Activated CD8-positive, alpha-beta memory T cell treated with anti-CD3 and anti-CD28 coated beads for 1 hour (primary cell): ENCODE measurements at regions not wholly inside any gene's neighbourhood (a gene's known extent, or its start where the extent isn't known, plus 50 kb on each side); places are given as distances from the start of the nearest gene placed in this dataset.

ENCODE experiments used
- DNase-seq, 2 donors: peaks; one replicate each; pipeline ENCODE4 v3.0.0-alpha.2; 2020; ENCODE audit warnings: low read depth in 1 of 2; ENCODE audit errors: extremely low read depth in 1 of 2

DNA sequence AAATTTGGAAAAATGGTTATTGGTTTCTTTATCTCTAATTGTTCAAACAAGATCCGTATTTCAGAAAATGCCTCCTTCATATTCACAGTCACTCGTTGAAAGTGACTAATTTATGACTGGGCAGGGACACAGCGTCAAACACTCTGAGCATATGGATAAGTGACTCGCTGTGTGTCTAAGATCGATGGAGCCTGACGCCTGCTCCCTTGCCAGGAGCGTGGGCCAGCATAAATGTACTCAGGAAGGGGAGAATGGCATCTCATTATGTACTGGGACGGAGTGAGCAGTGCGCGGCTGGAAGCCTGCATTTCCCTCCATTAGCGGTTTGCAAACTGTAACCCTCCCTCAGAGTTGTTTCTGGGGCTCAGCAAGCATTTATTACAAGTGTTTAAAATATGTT lies 79.8 kb upstream of the CAST start:
- no peak for DNase-seq

GRCh38 chr5:96584712-96585111 lies 77.5 kb upstream of the CAST start:
- no peak for DNase-seq

DNA sequence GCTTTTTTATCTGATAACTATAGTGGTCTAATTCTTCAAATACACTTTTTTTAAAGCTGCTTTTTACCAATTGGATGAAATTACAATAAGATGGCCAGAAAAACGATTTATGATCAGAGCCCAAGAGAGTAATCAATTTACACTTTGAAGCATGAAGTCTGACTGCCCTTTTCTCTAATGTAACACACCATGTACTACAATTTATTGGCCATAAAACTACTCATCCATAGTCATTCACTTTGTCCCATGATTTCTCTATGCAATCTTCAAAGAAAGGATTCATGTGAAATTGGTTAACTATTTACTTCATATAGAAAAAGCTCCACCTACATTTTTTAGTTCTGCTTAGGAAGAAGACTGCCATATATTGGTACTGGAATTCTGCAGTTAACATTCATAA lies 73.6 kb upstream of the CAST start:
- DNase-seq = no peak

DNA sequence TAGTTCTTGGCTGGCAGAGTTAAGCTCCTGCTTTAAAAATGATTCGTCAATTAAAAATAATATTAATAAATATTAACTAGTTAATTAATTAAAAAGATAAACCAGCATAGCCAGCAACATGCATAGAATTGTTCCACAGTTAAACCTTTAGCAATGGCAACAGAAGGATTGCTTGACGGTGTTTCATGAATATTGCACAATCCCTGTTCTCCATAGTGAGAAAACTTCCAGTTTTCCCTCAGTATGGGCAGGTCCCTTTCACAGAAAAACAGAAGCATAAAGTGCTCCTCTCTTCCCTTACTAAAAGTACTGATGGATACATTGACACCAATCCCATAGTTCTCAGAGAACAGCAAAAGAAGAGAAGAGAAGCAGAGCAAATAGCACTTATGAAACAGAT lies 71.4 kb upstream of the CAST start:
- no peak for DNase-seq

DNA sequence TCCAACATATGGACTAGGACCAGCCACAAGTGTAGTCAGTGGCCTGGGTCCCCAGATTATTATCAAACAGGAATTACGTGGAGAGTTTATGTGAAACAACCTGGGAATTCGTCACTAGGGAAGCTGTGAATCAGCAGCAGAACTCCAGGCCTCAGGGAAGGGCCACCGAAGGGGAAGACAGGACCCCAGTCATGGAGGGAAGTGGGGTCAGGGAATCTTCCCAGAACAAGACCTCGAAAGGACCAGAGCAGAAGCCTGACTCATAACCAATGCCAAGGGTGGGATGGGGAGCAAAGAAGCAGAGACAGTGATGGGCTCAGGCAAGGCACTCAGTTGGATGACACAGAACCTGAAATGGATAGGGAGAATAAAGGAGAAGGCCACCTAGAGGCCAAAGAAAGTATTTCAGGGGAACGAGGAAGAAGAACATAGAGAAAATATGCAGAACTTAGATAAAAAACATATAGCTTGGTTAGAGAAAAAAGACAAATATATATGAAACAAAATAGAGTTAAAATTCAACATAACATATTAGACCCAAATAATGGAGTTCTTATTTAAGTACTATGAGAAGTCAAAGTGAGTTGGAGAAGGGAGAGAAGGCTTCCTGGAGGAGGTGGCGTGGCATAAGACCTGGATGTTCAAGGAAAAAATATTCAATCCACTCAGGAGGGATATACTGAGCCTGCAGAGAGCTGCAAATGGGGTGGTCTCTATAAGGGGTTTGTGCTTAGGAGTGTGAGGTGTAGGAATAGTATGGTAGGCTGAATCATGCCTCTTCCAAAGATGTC lies 66.7 kb upstream of the CAST start:
- DNase-seq = no peak

DNA sequence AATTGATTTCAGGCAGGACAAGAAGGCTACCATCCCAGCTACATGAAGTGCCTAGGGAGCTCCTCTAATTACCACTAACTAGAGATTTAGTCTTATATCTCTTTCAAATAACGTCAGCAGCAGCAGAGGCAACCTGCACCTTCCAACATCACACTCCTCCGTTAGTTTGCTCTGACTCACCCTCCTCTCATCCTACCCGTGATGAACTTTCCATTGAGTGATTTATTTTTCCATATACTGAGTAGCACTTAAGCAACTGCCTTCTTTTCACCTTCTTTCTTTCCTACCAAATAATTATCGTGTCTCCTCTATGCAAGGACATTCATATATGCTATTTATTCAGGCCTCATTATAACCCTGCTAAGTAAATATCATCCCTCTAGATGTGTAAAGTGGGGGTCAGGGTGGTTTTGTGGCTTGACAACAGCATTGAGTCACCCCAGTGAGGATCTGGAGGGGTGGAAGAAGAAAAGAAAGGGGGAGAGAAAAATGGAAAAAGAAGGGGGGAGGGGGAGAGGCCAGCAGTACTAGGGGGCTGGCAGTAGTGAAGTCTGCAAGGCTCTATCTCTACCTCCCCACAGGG lies 64.6 kb upstream of the CAST start:
- no peak for DNase-seq

DNA sequence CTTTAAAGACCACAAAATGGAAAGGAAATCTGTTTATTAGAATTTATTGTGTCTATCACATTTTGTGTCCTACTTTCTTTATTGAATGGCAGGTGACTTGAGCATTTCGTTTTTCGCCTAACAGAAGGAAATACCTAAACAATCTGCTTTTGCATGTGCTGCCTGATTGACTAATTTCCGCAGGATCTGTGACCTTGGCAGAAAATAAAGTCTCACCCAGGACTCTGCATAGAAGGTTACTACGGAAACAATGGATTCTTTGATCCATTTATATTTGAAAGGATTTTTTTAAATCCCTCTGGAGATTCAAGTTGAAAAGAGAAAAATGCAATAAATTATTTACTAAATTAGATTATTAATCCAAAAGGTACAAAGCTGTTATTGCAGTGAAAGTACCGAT lies 61.0 kb upstream of the CAST start:
- no peak for DNase-seq

GRCh38 chr5:96601715-96602244 lies 60.4 kb upstream of the CAST start:
- DNase-seq = peak in 1 of 2 donors; percentile 10

DNA sequence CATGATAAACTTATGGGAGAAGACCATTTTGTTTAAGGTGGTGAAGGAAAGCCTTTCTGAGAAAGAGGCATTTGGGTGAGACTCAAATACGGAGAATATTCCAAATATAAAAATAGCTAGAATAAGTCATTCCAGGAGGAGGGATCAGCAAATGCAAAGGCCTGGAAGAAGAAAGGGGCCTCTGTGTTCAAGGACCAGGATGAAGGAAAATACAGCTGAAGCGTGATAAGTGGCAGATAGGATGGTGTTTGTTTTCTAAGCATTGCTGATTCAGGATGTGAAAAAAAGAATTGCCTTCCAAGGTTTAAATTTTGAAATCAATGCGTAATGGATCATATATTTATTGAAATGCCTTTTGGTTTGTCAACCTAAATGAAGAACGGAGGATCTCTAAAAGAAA lies 59.4 kb upstream of the CAST start:
- no peak for DNase-seq

DNA sequence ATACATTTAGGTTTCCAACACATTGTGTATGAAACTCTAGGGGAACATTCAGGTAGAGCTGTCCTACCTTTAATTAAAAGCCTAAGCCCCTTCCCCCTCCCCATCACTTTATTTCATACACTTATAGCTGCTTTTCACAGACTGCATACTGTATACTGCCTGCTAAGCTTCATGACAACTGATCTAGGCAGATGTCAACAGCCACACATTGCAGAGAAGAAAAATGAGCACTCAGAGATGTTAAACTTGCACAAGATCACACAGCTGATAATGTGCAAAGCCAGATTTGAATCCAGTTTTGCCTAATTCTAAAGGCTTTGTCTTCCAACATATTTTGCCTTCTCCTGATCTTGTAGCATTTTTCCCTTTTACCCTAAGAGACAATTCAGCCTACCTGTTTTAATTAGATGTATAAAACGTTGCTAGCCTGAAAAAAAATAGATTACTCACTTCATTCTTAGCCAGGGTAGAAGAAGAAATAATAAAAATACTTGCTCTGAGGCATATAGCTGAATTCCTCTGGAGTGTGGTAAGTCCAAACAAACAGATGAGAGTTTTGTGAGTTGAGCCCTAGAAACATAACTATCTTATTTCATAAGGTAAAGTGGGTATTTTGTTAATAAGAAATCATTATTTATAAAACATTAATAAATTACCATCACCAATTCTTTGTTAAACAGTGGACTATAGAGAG lies 56.9 kb upstream of the CAST start:
- DNase-seq = no peak

- DNase-seq = no peak
These were observed 52.8 kb upstream of the CAST start for GRCh38 chr5:96609369-96609768.

DNA sequence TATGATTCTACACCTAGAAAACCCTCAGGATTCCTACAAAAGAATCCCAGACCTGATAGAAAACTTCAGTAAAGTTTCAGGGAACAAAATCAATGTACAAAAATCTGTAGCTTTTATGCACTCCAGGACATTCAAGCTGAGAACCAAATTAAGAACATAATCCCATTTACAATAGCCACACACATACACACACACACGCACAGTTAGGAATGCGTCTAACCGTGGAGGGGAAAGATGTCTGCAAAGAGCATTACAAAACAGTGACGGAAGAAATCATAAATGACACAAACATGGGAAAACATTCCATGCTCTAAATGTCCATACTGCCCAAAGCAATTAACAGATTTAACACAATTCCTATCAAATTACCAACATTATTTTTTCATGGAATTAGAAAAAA lies 51.4 kb upstream of the CAST start:
- no peak for DNase-seq

GRCh38 chr5:96611946-96612345 lies 50.2 kb upstream of the CAST start:
- DNase-seq = no peak
